GM13976 (cell line): ENCODE measurements at regions not wholly inside any gene's neighbourhood (a gene's known extent, or its start where the extent isn't known, plus 50 kb on each side); places are given as distances from the start of the nearest gene placed in this dataset.

ENCODE experiments used
- DNase-seq: peaks from one replicate; pipeline ENCODE4 v3.0.0; 2012; ENCODE audit warnings: low spot score
- in situ Hi-C: fragments of 300-500 bp; cut with MboI; formaldehyde crosslinking; loops from one replicate; pipeline ENCODE4 v1.12.0; 2022; ENCODE audit warnings: low sequenced_read_pairs, mixed read lengths, inconsistent platforms; ENCODE audit not compliant: unreplicated experiment
- TF ChIP-seq, protein P1 (sequence below): IDR thresholded peaks from 2 replicates; pipeline ENCODE4 v1.5.1; 2012; ENCODE audit warnings: borderline replicate concordance, mild to moderate bottlenecking; ENCODE audit not compliant: insufficient read depth; ENCODE audit errors: extremely low read depth, missing control alignments, control extremely low read depth

DNA sequence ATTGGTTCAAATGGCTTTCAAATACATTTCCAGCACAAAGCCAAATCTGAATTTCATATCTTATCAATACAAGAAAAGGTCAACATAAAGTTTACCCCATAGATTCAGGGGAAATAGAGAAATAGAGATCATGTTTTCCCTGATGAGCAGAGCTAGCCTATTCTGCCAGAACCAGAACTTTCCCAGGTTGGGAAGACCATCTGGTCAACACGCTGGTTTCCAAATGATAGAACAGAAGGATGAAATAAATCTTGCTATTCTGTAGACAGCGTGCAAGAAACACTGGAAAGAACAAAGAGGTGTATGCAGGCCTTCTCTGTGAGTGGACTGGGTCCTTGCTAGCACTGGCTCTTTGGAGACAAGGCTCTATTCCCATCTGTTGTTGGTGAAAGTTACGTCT is 350.6 kb downstream of the NDFIP2 start:
- no peak for DNase-seq
- in situ Hi-C loops = no loop called here
- TF ChIP-seq, protein P1, sequence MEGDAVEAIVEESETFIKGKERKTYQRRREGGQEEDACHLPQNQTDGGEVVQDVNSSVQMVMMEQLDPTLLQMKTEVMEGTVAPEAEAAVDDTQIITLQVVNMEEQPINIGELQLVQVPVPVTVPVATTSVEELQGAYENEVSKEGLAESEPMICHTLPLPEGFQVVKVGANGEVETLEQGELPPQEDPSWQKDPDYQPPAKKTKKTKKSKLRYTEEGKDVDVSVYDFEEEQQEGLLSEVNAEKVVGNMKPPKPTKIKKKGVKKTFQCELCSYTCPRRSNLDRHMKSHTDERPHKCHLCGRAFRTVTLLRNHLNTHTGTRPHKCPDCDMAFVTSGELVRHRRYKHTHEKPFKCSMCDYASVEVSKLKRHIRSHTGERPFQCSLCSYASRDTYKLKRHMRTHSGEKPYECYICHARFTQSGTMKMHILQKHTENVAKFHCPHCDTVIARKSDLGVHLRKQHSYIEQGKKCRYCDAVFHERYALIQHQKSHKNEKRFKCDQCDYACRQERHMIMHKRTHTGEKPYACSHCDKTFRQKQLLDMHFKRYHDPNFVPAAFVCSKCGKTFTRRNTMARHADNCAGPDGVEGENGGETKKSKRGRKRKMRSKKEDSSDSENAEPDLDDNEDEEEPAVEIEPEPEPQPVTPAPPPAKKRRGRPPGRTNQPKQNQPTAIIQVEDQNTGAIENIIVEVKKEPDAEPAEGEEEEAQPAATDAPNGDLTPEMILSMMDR = no peak

DNA sequence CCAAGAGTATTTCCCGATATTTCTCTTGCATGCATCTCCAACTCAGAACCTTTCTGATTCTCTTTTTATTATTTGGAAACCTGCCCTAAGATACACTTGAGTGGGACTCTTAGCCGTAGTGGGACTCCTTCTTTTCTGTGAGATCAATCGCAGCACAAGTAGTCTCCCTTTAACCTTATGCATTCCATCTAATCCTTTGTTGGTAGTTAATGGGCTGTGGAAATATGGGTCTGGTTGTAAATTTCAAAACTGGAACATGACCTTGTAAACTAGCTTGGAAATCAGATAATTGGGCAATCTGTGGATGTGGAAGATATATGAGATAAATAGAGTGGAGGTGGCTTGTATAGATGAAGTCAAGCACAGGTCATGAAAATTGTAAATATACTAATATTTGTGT is 350.0 kb downstream of the NDFIP2 start:
- TF ChIP-seq, protein P1 = no peak
- in situ Hi-C loops = no loop called here
- no peak for DNase-seq

DNA sequence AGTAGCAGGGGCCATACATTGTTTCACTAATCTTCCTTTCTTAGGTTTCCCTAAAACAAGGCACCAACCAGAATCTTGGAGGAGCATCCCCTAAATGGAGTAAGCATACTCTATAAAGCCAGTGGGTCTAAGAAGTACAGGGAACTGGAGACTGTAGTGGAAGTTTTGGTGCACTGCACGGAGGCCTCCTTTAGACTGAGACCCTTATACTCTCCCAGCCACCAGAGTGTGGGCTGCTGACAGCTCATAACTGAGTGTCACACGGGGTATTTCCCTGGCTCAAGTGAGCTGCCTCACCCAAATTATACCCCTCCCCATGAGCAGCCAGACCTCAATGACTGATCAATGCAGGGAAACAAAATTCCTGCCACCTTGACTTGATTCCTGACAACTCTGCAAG is 349.5 kb downstream of the NDFIP2 start:
- in situ Hi-C loops = no loop called here
- TF ChIP-seq, protein P1 = no peak
- no peak for DNase-seq

DNA sequence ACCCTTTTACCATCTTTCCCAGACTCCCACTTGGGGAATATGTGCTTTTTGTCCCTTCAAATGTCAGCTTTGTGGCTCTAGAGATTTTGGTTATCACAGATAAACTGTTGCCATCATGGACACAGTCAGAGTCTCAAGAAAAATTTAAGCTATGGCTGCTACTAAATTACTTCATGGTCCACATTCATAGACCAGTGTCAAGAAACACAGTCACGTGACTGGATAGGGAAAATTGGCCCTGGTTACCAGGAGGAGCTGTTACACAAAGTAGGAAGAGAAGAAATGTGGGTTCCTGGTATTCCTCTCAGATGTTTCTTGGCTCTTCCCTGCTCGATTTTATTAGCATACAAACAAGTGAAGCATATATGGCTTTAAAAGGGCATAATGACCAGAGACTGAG is 348.9 kb downstream of the NDFIP2 start:
- in situ Hi-C loops = no loop called here
- TF ChIP-seq, protein P1 = no peak
- no peak for DNase-seq

DNA sequence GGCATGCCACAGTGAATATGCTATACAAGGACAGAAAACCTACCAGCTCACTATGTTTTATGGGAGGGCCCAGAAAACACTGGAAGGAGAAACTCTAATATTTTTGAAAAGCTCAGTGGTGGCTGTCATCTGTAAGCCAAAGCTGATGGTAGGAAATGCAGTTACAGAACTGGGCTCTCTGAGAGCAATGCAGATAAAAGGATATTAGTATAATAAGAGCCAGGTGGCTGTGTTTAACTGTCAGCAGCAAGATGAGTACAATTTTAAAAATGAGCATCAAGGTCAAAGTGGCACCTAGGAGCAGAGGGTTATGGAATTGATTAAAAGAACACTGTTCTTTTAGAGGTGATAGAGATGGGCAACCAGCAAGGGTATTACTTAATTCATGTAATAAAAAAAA is 345.0 kb downstream of the NDFIP2 start:
- TF ChIP-seq, protein P1 = no peak
- DNase-seq = no peak
- in situ Hi-C loops = no loop called here

DNA sequence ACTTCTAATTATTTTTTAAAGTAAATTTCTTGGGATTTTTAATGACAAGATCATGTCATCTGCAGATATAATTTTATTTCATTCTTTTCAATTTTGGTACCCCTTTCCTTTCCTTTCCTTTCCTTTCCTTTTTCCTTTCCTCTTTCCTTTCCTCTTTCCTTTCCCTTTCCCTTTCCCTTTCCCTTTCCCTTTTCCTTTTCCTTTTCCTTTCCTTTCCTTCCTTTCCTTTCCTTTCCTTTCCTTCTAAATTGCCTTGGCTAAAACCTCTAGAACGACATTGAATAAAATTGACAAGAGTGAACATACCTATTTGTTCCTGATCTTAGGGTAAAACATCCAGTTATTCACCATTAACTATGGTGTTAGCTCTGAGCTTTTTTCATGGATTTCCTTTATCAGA is 334.1 kb downstream of the NDFIP2 start:
- DNase-seq = no peak
- TF ChIP-seq, protein P1 = no peak
- in situ Hi-C loops = no loop called here
